Mesenchymal stem cell (in vitro differentiated cells and primary cell): ENCODE measurements at regions not wholly inside any gene's neighbourhood (a gene's known extent, or its start where the extent isn't known, plus 50 kb on each side); places are given as distances from the start of the nearest gene placed in this dataset.
A peak's percentile ranks its signal among the peaks of the same experiment; 100 is the strongest.

Experiments used
- DNase-seq: peaks from one replicate; pipeline ENCODE4 v3.0.0-alpha.2; 2013
- H2AFZ ChIP-seq: one replicate; pipeline ENCODE4 v1.6.1; 2013; ENCODE audit warnings: low read depth, mild to moderate bottlenecking, control low read depth, inconsistent platforms, low read length, moderate library complexity
- H2AK5ac ChIP-seq: 2 replicates; pipeline ENCODE4 v1.6.1; 2013; ENCODE audit warnings: low read length, moderate library complexity, mild to moderate bottlenecking, inconsistent platforms; ENCODE audit not compliant: severe bottlenecking
- H2BK120ac ChIP-seq: one replicate; pipeline ENCODE4 v1.6.1; 2013; ENCODE audit warnings: low read depth, mild to moderate bottlenecking, inconsistent platforms, low read length, moderate library complexity
- H2BK12ac ChIP-seq, 2 experiments: one replicate each; pipeline ENCODE4 v1.6.1; 2013; ENCODE audit warnings: inconsistent platforms in 2 of 2, low read length in 2 of 2, mild to moderate bottlenecking in 2 of 2, moderate library complexity in 2 of 2, control low read depth in 1 of 2
- H2BK15ac ChIP-seq: one replicate; pipeline ENCODE4 v1.6.1; 2013; ENCODE audit warnings: mild to moderate bottlenecking, low read depth, inconsistent platforms; ENCODE audit not compliant: poor library complexity, severe bottlenecking
- H2BK5ac ChIP-seq: 2 replicates; pipeline ENCODE4 v1.6.1; 2013; ENCODE audit warnings: low read depth, mild to moderate bottlenecking, low read length, control low read depth, inconsistent platforms; ENCODE audit not compliant: poor library complexity, severe bottlenecking
- H3K14ac ChIP-seq, 2 experiments: one replicate each; pipeline ENCODE4 v1.6.1; 2013; ENCODE audit warnings: inconsistent platforms in 2 of 2, low read length in 2 of 2, control low read depth in 1 of 2, mild to moderate bottlenecking in 1 of 2, moderate library complexity in 1 of 2
- H3K18ac ChIP-seq, 2 experiments: one replicate each; pipeline ENCODE4 v1.6.1; 2013; ENCODE audit warnings: inconsistent platforms in 2 of 2, low read length in 2 of 2, control low read depth in 1 of 2, low read depth in 1 of 2, mild to moderate bottlenecking in 1 of 2
- H3K23ac ChIP-seq, 2 experiments: one replicate each; pipeline ENCODE4 v1.6.1; 2013; ENCODE audit warnings: inconsistent platforms in 2 of 2, low read length in 2 of 2, mild to moderate bottlenecking in 2 of 2, moderate library complexity in 2 of 2, control low read depth in 1 of 2
- H3K27ac ChIP-seq: 2 replicates; pipeline ENCODE4 v1.5.1; 2013; ENCODE audit warnings: mild to moderate bottlenecking, moderate library complexity, low read length, control low read depth, inconsistent platforms; ENCODE audit not compliant: poor library complexity, severe bottlenecking
- H3K27me3 ChIP-seq, 2 experiments: 2 replicates each; pipeline versions ENCODE4 v1.6.1 to v1.7.0; 2013; ENCODE audit warnings: low read length in 2 of 2, mild to moderate bottlenecking in 2 of 2, moderate library complexity in 2 of 2, control low read depth in 1 of 2, inconsistent platforms in 1 of 2; ENCODE audit not compliant: control insufficient read depth in 1 of 2, insufficient read depth in 1 of 2
- H3K36me3 ChIP-seq, 2 experiments: 2 replicates each; pipeline versions ENCODE4 v1.6.1 to v1.7.0; 2013; ENCODE audit warnings: low read length in 2 of 2, control low read depth in 1 of 2, inconsistent platforms in 1 of 2, low read depth in 1 of 2, mild to moderate bottlenecking in 1 of 2; ENCODE audit not compliant: insufficient read depth in 2 of 2, control insufficient read depth in 1 of 2
- H3K4ac ChIP-seq, 2 experiments: one replicate each; pipeline ENCODE4 v1.6.1; 2013; ENCODE audit warnings: inconsistent platforms in 2 of 2, low read length in 2 of 2, mild to moderate bottlenecking in 2 of 2, moderate library complexity in 2 of 2, control low read depth in 1 of 2, low read depth in 1 of 2
- H3K4me1 ChIP-seq: 2 replicates; pipeline ENCODE4 v1.6.1; 2013; ENCODE audit warnings: low read depth, low read length, control low read depth; ENCODE audit not compliant: control insufficient read depth, insufficient read depth
- H3K4me2 ChIP-seq: 2 replicates; pipeline ENCODE4 v1.6.1; 2013; ENCODE audit warnings: low read length, mild to moderate bottlenecking, inconsistent platforms; ENCODE audit not compliant: poor library complexity, severe bottlenecking
- H3K4me3 ChIP-seq, 2 experiments: 2 replicates each; pipeline versions ENCODE4 v1.5.1 to v1.7.0; 2013; ENCODE audit warnings: low read length in 2 of 2, mild to moderate bottlenecking in 2 of 2, control low read depth in 1 of 2, low read depth in 1 of 2; ENCODE audit not compliant: insufficient read depth in 1 of 2
- H3K79me1 ChIP-seq: replicated peaks from 2 replicates; pipeline ENCODE4 v1.6.1; 2013; ENCODE audit warnings: mild to moderate bottlenecking, control low read depth, low read length, inconsistent platforms; ENCODE audit not compliant: poor library complexity, severe bottlenecking
- H3K9ac ChIP-seq: 2 replicates; pipeline ENCODE4 v1.7.0; 2013; ENCODE audit warnings: mild to moderate bottlenecking, low read length, moderate library complexity
- H3K9me3 ChIP-seq: 2 replicates; pipeline ENCODE4 v1.7.0; 2013; ENCODE audit warnings: mild to moderate bottlenecking, low read length; ENCODE audit not compliant: control insufficient read depth
- H4K8ac ChIP-seq: one replicate; pipeline ENCODE4 v1.6.1; 2013; ENCODE audit warnings: inconsistent platforms, mild to moderate bottlenecking, low read length, moderate library complexity
- H4K91ac ChIP-seq: one replicate; pipeline ENCODE4 v1.6.1; 2013; ENCODE audit warnings: mild to moderate bottlenecking, low read length, inconsistent platforms
- WGBS: methylation state at CpG from one replicate; pipeline ENCODE4 v1.1.7; 2013; ENCODE audit warnings: mixed read lengths; 5-methylcytosine and 5-hydroxymethylcytosine counted together

- no peaks in the 10 kb centered on the region for H3K79me1 ChIP-seq
- peak; percentile 3 for DNase-seq
- no peak overlapping the region for H4K91ac ChIP-seq
- H4K8ac ChIP-seq = no peak overlapping the region
- H2BK120ac ChIP-seq = no peak overlapping the region
- H2AFZ ChIP-seq = no peak overlapping the region
- no peak overlapping the region for H3K4ac ChIP-seq
- H2AK5ac ChIP-seq = no peak overlapping the region
- no peak overlapping the region for H2BK5ac ChIP-seq
- H3K36me3 ChIP-seq = no peaks in the 10 kb centered on the region
- peaks cover 5% of the 10 kb centered on the region for H3K4me1 ChIP-seq
- peak overlapping the region; percentile 42 for H3K9ac ChIP-seq
- peaks cover 22% of the 10 kb centered on the region for H3K9me3 ChIP-seq
- no peak overlapping the region for H3K4me2 ChIP-seq
- no peak overlapping the region for H3K4me3 ChIP-seq
- no peak overlapping the region for H3K14ac ChIP-seq
- no peak overlapping the region for H2BK12ac ChIP-seq
- no peak overlapping the region for H3K18ac ChIP-seq
- H3K27me3 ChIP-seq = peaks cover 0 to 60% of the 10 kb centered on the region in 2 experiments
- H2BK15ac ChIP-seq = no peak overlapping the region
- H3K27ac ChIP-seq = peak overlapping the region; percentile 51
- H3K23ac ChIP-seq = no peak overlapping the region
- WGBS = 95% methylated on average over 2 of the region's 3 CpGs
Measured at GRCh38 chrX:40423299-40423698, 157.5 kb upstream of the ATP6AP2 start.

DNA sequence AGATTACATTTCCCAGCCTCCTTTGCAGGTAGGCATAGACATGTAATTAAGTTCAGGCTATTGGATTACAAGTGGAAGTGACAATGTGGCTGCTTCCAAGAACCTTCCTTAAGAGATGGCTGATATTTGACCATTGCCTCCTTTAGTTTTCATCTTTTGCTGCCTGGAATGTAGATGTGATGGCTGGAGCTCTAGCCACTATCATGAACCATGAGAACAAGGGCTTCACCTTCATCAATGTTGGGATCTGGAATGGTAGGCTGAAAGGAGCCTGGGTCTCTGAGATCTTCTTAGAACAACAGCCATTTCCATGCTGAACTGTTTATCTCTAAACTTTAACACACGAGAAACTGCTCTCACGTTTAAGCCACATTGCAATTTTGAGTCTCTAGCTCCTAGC lies 158.7 kb upstream of the ATP6AP2 start:
- Histone ChIP-seq H3K14ac (no peak overlapping the region), H3K4me1 (peaks cover 5% of the 10 kb centered on the region), H2BK5ac (no peak overlapping the region), H3K4ac (no peak overlapping the region), H3K18ac (no peak overlapping the region), H3K36me3 (no peaks in the 10 kb centered on the region), H3K23ac (no peak overlapping the region), H3K9me3 (peaks cover 14% of the 10 kb centered on the region), H2AK5ac (no peak overlapping the region), H4K8ac (no peak overlapping the region), H3K9ac (no peak overlapping the region), H3K79me1 (no peaks in the 10 kb centered on the region), H3K4me3 (no peak overlapping the region), H4K91ac (no peak overlapping the region), H3K27ac (no peak overlapping the region), H2BK12ac (no peak overlapping the region), H2BK120ac (no peak overlapping the region), H2AFZ (no peak overlapping the region), H3K4me2 (no peak overlapping the region), H2BK15ac (no peak overlapping the region), H3K27me3 (peaks cover 0 to 63% of the 10 kb centered on the region in 2 experiments)
- WGBS = 92% methylated on average over 2 of the region's 2 CpGs
- no peak for DNase-seq

DNA sequence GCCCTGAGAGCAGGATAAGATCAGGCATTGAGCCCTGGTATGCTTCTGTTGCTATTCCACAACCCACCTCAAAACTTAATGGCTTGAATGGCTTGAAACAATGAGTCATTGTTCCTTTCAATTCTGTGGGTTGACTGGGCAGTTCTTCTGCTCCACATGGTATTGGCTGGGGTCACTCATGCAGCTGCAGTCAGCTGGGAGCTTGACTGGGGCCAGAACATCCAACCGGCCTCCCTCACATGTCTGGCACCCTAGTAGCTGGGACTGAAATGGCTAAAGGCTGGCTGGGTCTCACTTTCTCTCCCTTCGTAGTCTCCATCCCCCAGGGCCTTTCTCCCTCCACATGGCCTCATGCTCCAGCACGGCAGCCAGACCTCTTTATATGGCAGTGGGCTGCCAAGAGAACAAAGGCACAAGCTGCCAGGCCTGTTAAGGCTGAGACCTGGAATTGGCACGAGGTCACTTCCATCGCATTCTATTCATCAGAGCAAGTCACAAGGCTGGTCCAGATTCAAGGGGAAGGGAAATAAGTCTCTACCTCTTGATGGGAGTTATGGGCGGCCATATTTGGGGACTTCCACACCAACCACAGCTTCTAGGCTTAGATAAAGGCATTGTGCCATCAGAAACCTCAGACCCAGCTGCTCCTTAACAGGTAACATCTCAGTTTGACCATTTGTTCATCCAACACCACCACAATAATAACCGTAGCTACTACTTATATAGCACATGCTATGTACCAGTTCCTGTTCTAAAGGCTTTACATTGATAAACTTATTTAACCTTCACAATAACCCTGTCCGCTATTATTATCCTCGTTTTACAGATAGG lies 159.7 kb upstream of the ATP6AP2 start:
- no peak overlapping the region for H3K9ac ChIP-seq
- H3K18ac ChIP-seq = no peak overlapping the region
- no peak overlapping the region for H3K27ac ChIP-seq
- no peak overlapping the region for H2BK12ac ChIP-seq
- H3K14ac ChIP-seq = no peak overlapping the region
- no peak overlapping the region for H3K23ac ChIP-seq
- H2BK120ac ChIP-seq = no peak overlapping the region
- H3K4me1 ChIP-seq = peaks cover 5% of the 10 kb centered on the region
- H2BK15ac ChIP-seq = no peak overlapping the region
- 85% methylated on average over 9 of the region's 9 CpGs for WGBS
- H3K36me3 ChIP-seq = no peaks in the 10 kb centered on the region
- H2AK5ac ChIP-seq = no peak overlapping the region
- no peak overlapping the region for H3K4me2 ChIP-seq
- no peak overlapping the region for H4K8ac ChIP-seq
- H3K4me3 ChIP-seq = no peak overlapping the region
- no peak overlapping the region for H2AFZ ChIP-seq
- DNase-seq = no peak
- H3K79me1 ChIP-seq = no peaks in the 10 kb centered on the region
- H3K4ac ChIP-seq = no peak overlapping the region
- no peak overlapping the region for H4K91ac ChIP-seq
- no peak overlapping the region for H2BK5ac ChIP-seq
- peaks cover 14% of the 10 kb centered on the region for H3K9me3 ChIP-seq
- H3K27me3 ChIP-seq = peaks cover 0 to 66% of the 10 kb centered on the region in 2 experiments

DNA sequence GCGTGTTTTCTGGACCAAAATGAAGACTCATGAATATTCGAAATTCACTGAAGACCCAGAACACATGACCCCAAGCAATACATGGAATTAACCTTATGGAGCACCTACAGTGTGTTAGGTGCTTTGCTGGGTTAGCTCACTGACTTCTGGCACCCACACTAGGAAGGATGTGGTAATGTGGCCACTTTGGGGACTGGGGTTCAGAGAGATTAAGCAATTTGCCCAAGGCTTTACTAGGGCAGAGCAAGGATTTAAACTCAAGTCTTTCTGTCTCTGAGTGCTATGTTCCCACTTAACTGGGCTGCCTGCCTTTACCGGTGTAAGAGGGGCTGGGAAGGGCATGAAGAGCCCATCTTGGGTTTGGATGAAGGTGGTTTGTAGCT lies 162.0 kb upstream of the ATP6AP2 start:
- Histone ChIP-seq H3K14ac (no peak overlapping the region), H3K4me3 (no peak overlapping the region), H3K36me3 (no peaks in the 10 kb centered on the region), H3K27me3 (peaks cover 0 to 72% of the 10 kb centered on the region in 2 experiments), H3K23ac (no peak overlapping the region), H3K4me2 (no peak overlapping the region), H3K4ac (no peak overlapping the region), H3K9ac (no peak overlapping the region), H2AK5ac (no peak overlapping the region), H3K27ac (no peak overlapping the region), H2BK12ac (no peak overlapping the region), H2BK120ac (no peak overlapping the region), H3K18ac (no peak overlapping the region), H2BK5ac (no peak overlapping the region), H4K91ac (no peak overlapping the region), H3K79me1 (no peaks in the 10 kb centered on the region), H3K9me3 (peaks cover 7% of the 10 kb centered on the region), H2AFZ (no peak overlapping the region), H4K8ac (no peak overlapping the region), H2BK15ac (no peak overlapping the region), H3K4me1 (peaks cover 5% of the 10 kb centered on the region)
- 100% methylated on average over 2 of the region's 3 CpGs for WGBS
- DNase-seq = no peak
